K562 (cell line): ENCODE measurements at regions not wholly inside any gene's neighbourhood (a gene's known extent, or its start where the extent isn't known, plus 50 kb on each side); places are given as distances from the start of the nearest gene placed in this dataset.

ENCODE experiments used
- ATAC-seq: fragments of 200-7000 bp; cut with Tn5 transposase; 3 replicates; pipeline ENCODE4 v1.9.1; 2020; ENCODE audit warnings: moderate library complexity
- BruUV-seq: library from RNA; stranded (reverse); fragments of 400-500 nt; replicated peaks from 2 replicates; lab custom pipeline; 2021; lab: Mats Ljungman, UMichigan
- CTCF ChIA-PET: fragments of 300-600 bp; formaldehyde crosslinking; extraction: SDS; loops from one replicate; lab custom pipeline; 2021; ENCODE audit warnings: low intra/inter-chr PET ratio; lab: Yijun Ruan, JAX
- POLR2A ChIA-PET: fragments of 300-600, 350-650 bp; sonication (Branson Sonifier 250); formaldehyde crosslinking; extraction: SDS; loops from one replicate; lab custom pipeline; 2021; ENCODE audit warnings: antibody characterized with exemption, inconsistent platforms; lab: Yijun Ruan, JAX
- DNase-seq, 4 experiments: peaks; one replicate each; pipeline versions ENCODE4 v3.0.0 to v3.0.0-alpha.2; 2011 to 2018; ENCODE audit warnings: low spot score in 3 of 4, mixed read lengths in 3 of 4; ENCODE audit errors: extremely low read depth in 1 of 4
- FAIRE-seq: peaks from 2 replicates; lab custom pipeline; 2011; peaks lifted over from hg19 to GRCh38; lab: Jason Lieb, UNC
- H2AFZ ChIP-seq: 2 replicates; pipeline ENCODE4 v1.6.0; 2011; ENCODE audit warnings: low read depth, low read length, control low read depth, inconsistent platforms
- H3K27ac ChIP-seq: fragments of 200-600 bp; 3 replicates; pipeline ENCODE4 v1.8.0; 2011; ENCODE audit warnings: low read depth, mild to moderate bottlenecking, control low read depth, inconsistent platforms, low read length, moderate library complexity, mixed read lengths; ENCODE audit errors: extremely low read depth
- H3K27me3 ChIP-seq, 2 experiments: fragments of 300-600 bp in 1 of 2; 2 replicates in 1 of 2; 3 replicates in 1 of 2; pipeline versions ENCODE4 v1.6.0 to v1.8.0; 2011; ENCODE audit warnings: inconsistent platforms in 2 of 2, low read length in 2 of 2, mild to moderate bottlenecking in 1 of 2, mixed read lengths in 1 of 2, moderate library complexity in 1 of 2; ENCODE audit not compliant: control insufficient read depth in 2 of 2, insufficient read depth in 2 of 2
- H3K36me3 ChIP-seq: fragments of 300-600 bp; 3 replicates; pipeline ENCODE4 v1.8.0; 2011; ENCODE audit warnings: mild to moderate bottlenecking, low read length, inconsistent platforms; ENCODE audit not compliant: control insufficient read depth, insufficient read depth
- H3K4me1 ChIP-seq, 2 experiments: fragments of 200-600 bp in 1 of 2; replicated peaks in 1 of 2; 2 replicates in 1 of 2; 3 replicates in 1 of 2; pipeline versions ENCODE4 v1.5.1 to v1.8.0; 2011; ENCODE audit warnings: inconsistent platforms in 2 of 2, low read length in 2 of 2, mild to moderate bottlenecking in 1 of 2, mixed read lengths in 1 of 2, moderate library complexity in 1 of 2; ENCODE audit not compliant: control insufficient read depth in 2 of 2, insufficient read depth in 2 of 2
- H3K4me2 ChIP-seq: 2 replicates; pipeline ENCODE4 v1.6.1; 2011; ENCODE audit warnings: low read length, control low read depth, inconsistent platforms, mixed read lengths; ENCODE audit not compliant: insufficient read depth
- H3K4me3 ChIP-seq: fragments of 200-600 bp; sonication (generic), shearing (Covaris generic); 2 replicates; pipeline ENCODE4 v1.5.1; 2016; ENCODE audit warnings: control low read depth, inconsistent platforms
- H3K79me2 ChIP-seq: fragments of 200-600 bp; 3 replicates; pipeline ENCODE4 v1.8.0; 2011; ENCODE audit warnings: low read length, inconsistent platforms; ENCODE audit not compliant: control insufficient read depth, insufficient read depth
- H3K9ac ChIP-seq, 2 experiments: 2 replicates each; pipeline versions ENCODE4 v1.6.0 to v1.6.1; 2011; ENCODE audit warnings: low read depth in 2 of 2, low read length in 2 of 2, control low read depth in 1 of 2, inconsistent platforms in 1 of 2, mild to moderate bottlenecking in 1 of 2, mixed read lengths in 1 of 2; ENCODE audit not compliant: insufficient read depth in 1 of 2
- H3K9me1 ChIP-seq: one replicate; pipeline ENCODE4 v1.6.0; 2011; ENCODE audit warnings: inconsistent platforms, mild to moderate bottlenecking, low read length, moderate library complexity; ENCODE audit not compliant: control insufficient read depth, insufficient read depth
- H3K9me3 ChIP-seq: replicated peaks from 2 replicates; pipeline ENCODE4 v1.5.1; 2011; ENCODE audit warnings: low read depth, low read length, inconsistent platforms; ENCODE audit not compliant: control insufficient read depth, insufficient read depth
- H4K20me1 ChIP-seq: replicated peaks from 2 replicates; pipeline ENCODE4 v1.6.1; 2011; ENCODE audit warnings: low read length, inconsistent platforms, mixed read lengths; ENCODE audit not compliant: control insufficient read depth, insufficient read depth
- CTBP1 ChIP-seq: fragments of 450-650 bp; IDR thresholded peaks from 2 replicates; pipeline ENCODE4 v1.6.1; 2016; ENCODE audit warnings: borderline replicate concordance
- E2F8 ChIP-seq: fragments of 450-650 bp; IDR thresholded peaks from 2 replicates; pipeline ENCODE4 v1.7.1; 2018; ENCODE audit warnings: mild to moderate bottlenecking, low read depth; ENCODE audit not compliant: partially characterized antibody
- NR0B1 ChIP-seq: fragments of 450-650 bp; IDR thresholded peaks from one replicate; pipeline ENCODE4 v1.6.1; 2018; ENCODE audit warnings: mild to moderate bottlenecking, moderate library complexity; ENCODE audit not compliant: partially characterized antibody
- PML ChIP-seq: IDR thresholded peaks from 2 replicates; pipeline ENCODE4 v1.6.1; 2012; ENCODE audit warnings: low read length, inconsistent platforms
- SPI1 ChIP-seq: IDR thresholded peaks from 2 replicates; pipeline ENCODE4 v1.6.1; 2011; ENCODE audit warnings: low read depth, low read length, control low read depth, borderline replicate concordance
- TAF9B ChIP-seq: fragments of 450-650 bp; IDR thresholded peaks from 2 replicates; pipeline ENCODE4 v1.6.1; 2018; ENCODE audit warnings: mild to moderate bottlenecking; ENCODE audit not compliant: partially characterized antibody
- TARDBP ChIP-seq: fragments of 450-650 bp; IDR thresholded peaks from 2 replicates; pipeline ENCODE4 v1.6.1; 2016
- ZBTB2 ChIP-seq: fragments of 450-650 bp; IDR thresholded peaks from 2 replicates; pipeline ENCODE4 v1.6.1; 2016; ENCODE audit warnings: antibody characterized with exemption
- ZNF3 ChIP-seq: fragments of 250-450 bp; sonication (Bioruptor Pico); IDR thresholded peaks from 2 replicates; pipeline ENCODE4 v1.5.0; 2021; ENCODE audit warnings: mild to moderate bottlenecking, moderate library complexity
- ZNF444 ChIP-seq: fragments of 250-450 bp; sonication (Bioruptor Pico); IDR thresholded peaks from 2 replicates; pipeline ENCODE4 v1.4.0; 2020; ENCODE audit warnings: mild to moderate bottlenecking, moderate library complexity
- ZNF592 ChIP-seq: fragments of 450-650 bp; IDR thresholded peaks from 2 replicates; pipeline ENCODE4 v1.6.1; 2017; ENCODE audit warnings: antibody characterized with exemption, mild to moderate bottlenecking
- WGBS: fragments of 100-300 bp; shearing (Covaris generic); methylation state at CpG from one replicate; pipeline ENCODE4 v1.1.6; 2016; ENCODE audit warnings: low coverage, mixed read lengths; ENCODE audit not compliant: insufficient coverage; ENCODE audit errors: missing lambda C conversion rate; 5-methylcytosine and 5-hydroxymethylcytosine counted together
- in situ Hi-C: fragments of 300-500 bp; cut with MboI; formaldehyde crosslinking; loops from 4 replicates; pipeline ENCODE4 v1.15.0; 2018; ENCODE audit warnings: inconsistent platforms, mixed read lengths
- intact Hi-C: fragments of 100-400 bp; cut with micrococcal nuclease; formaldehyde crosslinking; loops from 2 replicates; pipeline ENCODE4 v1.14.2; 2022

DNA sequence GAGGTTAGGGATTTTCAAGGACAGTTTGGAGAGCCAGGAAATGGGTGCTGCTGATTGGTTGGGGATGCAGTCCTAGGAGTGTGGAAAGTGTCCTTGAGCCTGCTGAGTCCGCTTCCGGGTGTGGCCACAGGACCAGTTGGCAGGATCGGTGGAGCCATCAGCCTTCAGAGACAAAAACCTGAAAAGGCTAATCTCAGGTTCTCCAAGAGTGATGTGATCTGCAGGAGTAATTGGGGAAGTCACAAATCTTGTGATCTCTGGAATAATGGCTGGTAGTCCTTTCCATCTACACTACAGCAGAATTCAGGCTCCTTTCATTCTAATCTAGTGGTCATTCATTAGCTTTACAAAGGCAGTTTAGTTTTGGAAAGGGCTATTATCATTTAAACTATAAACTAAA lies 55.9 kb upstream of the BMP2K start:
- Histone ChIP-seq H2AFZ (peak overlapping the region; percentile 81), H3K36me3 (no peaks in the 10 kb centered on the region; the same call in 2 of the 3 replicates), H3K4me3 (peak overlapping the region; percentile 14; the same call in 1 of the 2 replicates), H3K27ac (peak overlapping the region; percentile 93), H3K79me2 (peaks cover 6% of the 10 kb centered on the region; the same call in 2 of the 3 replicates), H3K9ac (peak overlapping the region; percentile 68 to 84; a peak in 3 of 4 replicates), H3K27me3 (no peaks in the 10 kb centered on the region), H3K9me3 (no peaks in the 10 kb centered on the region), H4K20me1 (no peaks in the 10 kb centered on the region), H3K4me2 (peak overlapping the region; percentile 77), H3K4me1 (peaks cover 16 to 43% of the 10 kb centered on the region in 2 experiments), H3K9me1 (no peaks in the 10 kb centered on the region)
- in situ Hi-C loops = no loop called here
- ChIA-PET CTCF (no interaction called here), POLR2A (interaction anchor here (0.6 to 1.0 kb wide), 3 partner anchors 41 to 476 kb away, joined by 3 read pairs; partner anchors contain the start of gene BMP2K)
- BruUV-seq = no TSS peak
- 15% methylated on average over 3 of the region's 3 CpGs for whole genome bisulfite sequencing
- DNase-seq (peak; percentile 36 to 69 (median 48)), ATAC-seq (peak; percentile 67), FAIRE-seq (no peak)
- intact Hi-C loops = loop anchor here (2.0 kb wide), 2 partner anchors 27 to 75 kb away; no protein-coding TSS in a partner anchor
- TF ChIP-seq PML (no peak), NR0B1 (no peak), ZBTB2 (no peak), SPI1 (peak; percentile 66; the same call in 1 of the 2 replicates), CTBP1 (peak; percentile 63; the same call in 1 of the 2 replicates), TAF9B (no peak), E2F8 (no peak), ZNF3 (CRISPR knock-in tag) (no peak), ZNF592 (peak; percentile 12), ZNF444 (CRISPR knock-in tag) (no peak), TARDBP (no peak)
